OCI-LY7 (cell line): ENCODE measurements at regions not wholly inside any gene's neighbourhood (a gene's known extent, or its start where the extent isn't known, plus 50 kb on each side); places are given as distances from the start of the nearest gene placed in this dataset.

Experiments
- BruUV-seq: library from RNA; stranded (reverse); fragments of 400-500 nt; replicated peaks from 2 replicates; lab custom pipeline; 2021; lab: Mats Ljungman, UMichigan
- CTCF ChIA-PET: fragments of 300-600 bp; sonication (Branson Sonifier 250); formaldehyde crosslinking; loops from one replicate; lab custom pipeline; 2022; ENCODE audit warnings: antibody characterized with exemption; ENCODE audit not compliant: unreplicated experiment; lab: Charles Lee
- POLR2A ChIA-PET: fragments of 300-600 bp; sonication (Branson Sonifier 250); formaldehyde crosslinking; loops from one replicate; lab custom pipeline; 2022; ENCODE audit warnings: antibody characterized with exemption; lab: Charles Lee
- DNase-seq: peaks from one replicate; pipeline ENCODE4 v3.0.0-alpha.2; 2015; ENCODE audit warnings: low spot score
- H2AFZ ChIP-seq: fragments of 200-600 bp; sonication (generic), shearing (Covaris generic); 2 replicates; pipeline ENCODE4 v1.6.1; 2014; ENCODE audit warnings: mild to moderate bottlenecking, antibody characterized with exemption, low read length, moderate library complexity
- H3K27ac ChIP-seq: fragments of 200-600 bp; sonication (generic); 2 replicates; pipeline ENCODE4 v1.5.1; 2014; ENCODE audit warnings: mixed run types, low read depth, mild to moderate bottlenecking, moderate library complexity, low read length, inconsistent platforms; ENCODE audit not compliant: poor library complexity, severe bottlenecking
- H3K36me3 ChIP-seq: fragments of 200-600 bp; sonication (generic); 2 replicates; pipeline ENCODE4 v1.6.1; 2014; ENCODE audit warnings: mild to moderate bottlenecking, antibody characterized with exemption, low read length, moderate library complexity, mixed read lengths; ENCODE audit not compliant: insufficient read depth
- H3K4me1 ChIP-seq: fragments of 200-600 bp; sonication (generic); 2 replicates; pipeline ENCODE4 v1.5.1; 2014; ENCODE audit warnings: mild to moderate bottlenecking, low read length; ENCODE audit not compliant: insufficient read depth, poor library complexity, severe bottlenecking
- H3K4me2 ChIP-seq: fragments of 200-600 bp; sonication (generic); 2 replicates; pipeline ENCODE4 v1.6.1; 2014; ENCODE audit warnings: mild to moderate bottlenecking, low read length
- H3K4me3 ChIP-seq: fragments of 200-600 bp; sonication (generic); 2 replicates; pipeline ENCODE4 v1.5.1; 2014; ENCODE audit warnings: mild to moderate bottlenecking, low read depth, low read length; ENCODE audit not compliant: poor library complexity, severe bottlenecking
- H3K79me2 ChIP-seq: fragments of 200-600 bp; sonication (generic); 2 replicates; pipeline ENCODE4 v1.6.1; 2016; ENCODE audit warnings: low read depth, mild to moderate bottlenecking, low read length, moderate library complexity, mixed read lengths; ENCODE audit not compliant: insufficient read depth
- H3K9me2 ChIP-seq: fragments of 200-600 bp; sonication (generic); 2 replicates; pipeline ENCODE4 v1.6.1; 2016; ENCODE audit warnings: mild to moderate bottlenecking, low read length, mixed read lengths; ENCODE audit not compliant: insufficient read depth
- H3K9me3 ChIP-seq: fragments of 200-600 bp; sonication (generic); 2 replicates; pipeline ENCODE4 v1.6.1; 2014; ENCODE audit warnings: mild to moderate bottlenecking, mixed run types, low read length, mixed read lengths
- H4K20me1 ChIP-seq: fragments of 200-600 bp; sonication (generic); 2 replicates; pipeline ENCODE4 v1.6.1; 2014; ENCODE audit warnings: mild to moderate bottlenecking, antibody characterized with exemption, low read length, moderate library complexity, mixed read lengths; ENCODE audit not compliant: insufficient read depth
- EZH2phosphoT487 ChIP-seq: fragments of 200-600 bp; sonication (generic); IDR thresholded peaks from 2 replicates; pipeline ENCODE4 v1.6.1; 2018; ENCODE audit warnings: low read depth, borderline replicate concordance, mild to moderate bottlenecking, mixed run types, antibody characterized with exemption, low read length, moderate library complexity, mixed read lengths
- intact Hi-C: fragments of 100-400 bp; cut with micrococcal nuclease; formaldehyde crosslinking; loops from one replicate; pipeline ENCODE4 v1.10.0; 2022; ENCODE audit not compliant: unreplicated experiment
- TF ChIP-seq, protein P1 (sequence below): fragments of 200-600 bp; sonication (generic); conservative IDR thresholded peaks from 2 replicates; pipeline ENCODE4 v1.5.1; 2014; ENCODE audit warnings: mild to moderate bottlenecking, antibody characterized with exemption, low read length, moderate library complexity, mixed read lengths

- Histone ChIP-seq H2AFZ (no peak overlapping the region), H3K4me3 (no peak overlapping the region), H3K9me2 (no peaks in the 10 kb centered on the region), H3K9me3 (no peaks in the 10 kb centered on the region), H3K79me2 (no peaks in the 10 kb centered on the region), H3K36me3 (no peaks in the 10 kb centered on the region), H4K20me1 (no peaks in the 10 kb centered on the region), H3K4me2 (no peak overlapping the region), H3K27ac (no peak overlapping the region), H3K4me1 (no peaks in the 10 kb centered on the region)
- DNase-seq, result no peak
- ChIA-PET POLR2A (interaction anchor here (1.0 kb wide), 1 partner anchor 10 kb away, joined by 3 read pairs; no protein-coding TSS in a partner anchor), CTCF (no interaction called here)
- no TSS peak for BruUV-seq
- TF ChIP-seq, protein P1, sequence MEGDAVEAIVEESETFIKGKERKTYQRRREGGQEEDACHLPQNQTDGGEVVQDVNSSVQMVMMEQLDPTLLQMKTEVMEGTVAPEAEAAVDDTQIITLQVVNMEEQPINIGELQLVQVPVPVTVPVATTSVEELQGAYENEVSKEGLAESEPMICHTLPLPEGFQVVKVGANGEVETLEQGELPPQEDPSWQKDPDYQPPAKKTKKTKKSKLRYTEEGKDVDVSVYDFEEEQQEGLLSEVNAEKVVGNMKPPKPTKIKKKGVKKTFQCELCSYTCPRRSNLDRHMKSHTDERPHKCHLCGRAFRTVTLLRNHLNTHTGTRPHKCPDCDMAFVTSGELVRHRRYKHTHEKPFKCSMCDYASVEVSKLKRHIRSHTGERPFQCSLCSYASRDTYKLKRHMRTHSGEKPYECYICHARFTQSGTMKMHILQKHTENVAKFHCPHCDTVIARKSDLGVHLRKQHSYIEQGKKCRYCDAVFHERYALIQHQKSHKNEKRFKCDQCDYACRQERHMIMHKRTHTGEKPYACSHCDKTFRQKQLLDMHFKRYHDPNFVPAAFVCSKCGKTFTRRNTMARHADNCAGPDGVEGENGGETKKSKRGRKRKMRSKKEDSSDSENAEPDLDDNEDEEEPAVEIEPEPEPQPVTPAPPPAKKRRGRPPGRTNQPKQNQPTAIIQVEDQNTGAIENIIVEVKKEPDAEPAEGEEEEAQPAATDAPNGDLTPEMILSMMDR, result no peak
- TF ChIP-seq EZH2phosphoT487, result no peak
- intact Hi-C loops, result no loop called here
Observed at GRCh38 chr5:172550996-172551395, 90.1 kb upstream of the NEURL1B start.

GRCh38 chr5:172550096-172550765, 90.8 kb upstream of the NEURL1B start:
- no peak for DNase-seq
- Histone ChIP-seq H3K4me3 (no peak overlapping the region), H3K79me2 (no peaks in the 10 kb centered on the region), H2AFZ (no peak overlapping the region), H3K27ac (no peak overlapping the region), H3K4me1 (no peaks in the 10 kb centered on the region), H3K36me3 (no peaks in the 10 kb centered on the region), H3K9me2 (no peaks in the 10 kb centered on the region), H3K9me3 (no peaks in the 10 kb centered on the region), H4K20me1 (no peaks in the 10 kb centered on the region), H3K4me2 (no peak overlapping the region)
- TF ChIP-seq, protein P1, result no peak
- TF ChIP-seq EZH2phosphoT487, result no peak
- BruUV-seq, result no TSS peak
- CTCF ChIA-PET, result no interaction called here
- POLR2A ChIA-PET, result interaction anchor here (1.0 kb wide), 1 partner anchor 9 kb away, joined by 3 read pairs; no protein-coding TSS in a partner anchor
- intact Hi-C loops, result no loop called here

GRCh38 chr5:172549696-172550095, 91.4 kb upstream of the NEURL1B start:
- intact Hi-C loops, result no loop called here
- H3K27ac ChIP-seq, result no peak overlapping the region
- H3K4me2 ChIP-seq, result no peak overlapping the region
- no peak overlapping the region for H2AFZ ChIP-seq
- no peaks in the 10 kb centered on the region for H4K20me1 ChIP-seq
- H3K9me2 ChIP-seq, result no peaks in the 10 kb centered on the region
- H3K36me3 ChIP-seq, result no peaks in the 10 kb centered on the region
- no TSS peak for BruUV-seq
- CTCF ChIA-PET, result no interaction called here
- DNase-seq, result no peak
- H3K4me1 ChIP-seq, result no peaks in the 10 kb centered on the region
- H3K79me2 ChIP-seq, result no peaks in the 10 kb centered on the region
- H3K9me3 ChIP-seq, result no peaks in the 10 kb centered on the region
- H3K4me3 ChIP-seq, result no peak overlapping the region
- POLR2A ChIA-PET, result no interaction called here
- no peak for TF ChIP-seq EZH2phosphoT487
- TF ChIP-seq, protein P1, result no peak
